KMS-11 (cell line): ENCODE measurements at regions not wholly inside any gene's neighbourhood (a gene's known extent, or its start where the extent isn't known, plus 50 kb on each side); places are given as distances from the start of the nearest gene placed in this dataset.

Source experiments
- H2AFZ ChIP-seq: fragments of 200-600 bp; sonication (generic); 2 replicates; pipeline ENCODE4 v1.6.1; 2016; ENCODE audit warnings: antibody characterized with exemption, mixed run types, low read depth
- H3K27ac ChIP-seq: fragments of 200-600 bp; sonication (generic); 2 replicates; pipeline ENCODE4 v1.6.1; 2016; ENCODE audit warnings: mild to moderate bottlenecking, mixed run types
- H3K27me3 ChIP-seq: fragments of 200-600 bp; sonication (generic); 2 replicates; pipeline ENCODE4 v1.6.1; 2017; ENCODE audit warnings: mild to moderate bottlenecking, low read depth, mixed run types, moderate library complexity; ENCODE audit not compliant: insufficient read depth
- H3K36me3 ChIP-seq: fragments of 200-600 bp; sonication (generic); 2 replicates; pipeline ENCODE4 v1.6.1; 2017; ENCODE audit warnings: mild to moderate bottlenecking, mixed run types; ENCODE audit not compliant: insufficient read depth
- H3K4me1 ChIP-seq: fragments of 200-600 bp; sonication (generic); 2 replicates; pipeline ENCODE4 v1.6.1; 2016; ENCODE audit warnings: mild to moderate bottlenecking, low read depth, mixed run types; ENCODE audit not compliant: poor library complexity, severe bottlenecking
- H3K4me2 ChIP-seq: fragments of 200-600 bp; sonication (generic); 2 replicates; pipeline ENCODE4 v1.7.0; 2016; ENCODE audit warnings: mild to moderate bottlenecking, mixed run types
- H3K4me3 ChIP-seq: fragments of 200-600 bp; sonication (generic); IDR thresholded peaks from 2 replicates; pipeline ENCODE4 v1.6.1; 2017; ENCODE audit warnings: low read depth, low read length, mixed read lengths; ENCODE audit not compliant: insufficient read depth
- H3K79me2 ChIP-seq: fragments of 200-600 bp; sonication (generic); 2 replicates; pipeline ENCODE4 v1.6.1; 2016; ENCODE audit warnings: low read depth, mixed run types; ENCODE audit not compliant: insufficient read depth
- H3K9ac ChIP-seq: fragments of 200-600 bp; sonication (generic); 2 replicates; pipeline ENCODE4 v1.6.1; 2016; ENCODE audit warnings: mild to moderate bottlenecking, mixed run types
- H4K20me1 ChIP-seq: fragments of 200-600 bp; sonication (generic); 2 replicates; pipeline ENCODE4 v1.6.1; 2016; ENCODE audit warnings: mild to moderate bottlenecking, mixed run types; ENCODE audit not compliant: insufficient read depth
- TF ChIP-seq, protein P1 (sequence below): fragments of 200-600 bp; sonication (generic); conservative IDR thresholded peaks from 2 replicates; pipeline ENCODE4 v1.6.1; 2017; ENCODE audit warnings: low read depth, mild to moderate bottlenecking, antibody characterized with exemption, low read length, moderate library complexity, mixed read lengths

GRCh38 chr6:71642793-71643192 is 243.6 kb upstream of the RIMS1 start:
- no peak overlapping the region for H3K4me2 ChIP-seq
- no peak overlapping the region for H3K4me3 ChIP-seq
- no peak overlapping the region for H2AFZ ChIP-seq
- no peaks in the 10 kb centered on the region for H3K79me2 ChIP-seq
- H3K4me1 ChIP-seq = no peaks in the 10 kb centered on the region
- H3K27me3 ChIP-seq = no peaks in the 10 kb centered on the region
- no peaks in the 10 kb centered on the region for H3K36me3 ChIP-seq
- TF ChIP-seq, protein P1, sequence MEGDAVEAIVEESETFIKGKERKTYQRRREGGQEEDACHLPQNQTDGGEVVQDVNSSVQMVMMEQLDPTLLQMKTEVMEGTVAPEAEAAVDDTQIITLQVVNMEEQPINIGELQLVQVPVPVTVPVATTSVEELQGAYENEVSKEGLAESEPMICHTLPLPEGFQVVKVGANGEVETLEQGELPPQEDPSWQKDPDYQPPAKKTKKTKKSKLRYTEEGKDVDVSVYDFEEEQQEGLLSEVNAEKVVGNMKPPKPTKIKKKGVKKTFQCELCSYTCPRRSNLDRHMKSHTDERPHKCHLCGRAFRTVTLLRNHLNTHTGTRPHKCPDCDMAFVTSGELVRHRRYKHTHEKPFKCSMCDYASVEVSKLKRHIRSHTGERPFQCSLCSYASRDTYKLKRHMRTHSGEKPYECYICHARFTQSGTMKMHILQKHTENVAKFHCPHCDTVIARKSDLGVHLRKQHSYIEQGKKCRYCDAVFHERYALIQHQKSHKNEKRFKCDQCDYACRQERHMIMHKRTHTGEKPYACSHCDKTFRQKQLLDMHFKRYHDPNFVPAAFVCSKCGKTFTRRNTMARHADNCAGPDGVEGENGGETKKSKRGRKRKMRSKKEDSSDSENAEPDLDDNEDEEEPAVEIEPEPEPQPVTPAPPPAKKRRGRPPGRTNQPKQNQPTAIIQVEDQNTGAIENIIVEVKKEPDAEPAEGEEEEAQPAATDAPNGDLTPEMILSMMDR = no peak
- H3K27ac ChIP-seq = no peak overlapping the region
- no peak overlapping the region for H3K9ac ChIP-seq
- no peaks in the 10 kb centered on the region for H4K20me1 ChIP-seq

- Histone ChIP-seq H3K79me2 (no peaks in the 10 kb centered on the region), H3K27me3 (no peaks in the 10 kb centered on the region), H3K4me1 (no peaks in the 10 kb centered on the region), H3K4me3 (no peak overlapping the region), H2AFZ (no peak overlapping the region), H4K20me1 (no peaks in the 10 kb centered on the region), H3K4me2 (no peak overlapping the region), H3K9ac (no peak overlapping the region), H3K36me3 (no peaks in the 10 kb centered on the region), H3K27ac (no peak overlapping the region)
- TF ChIP-seq, protein P1 = no peak
Measured at GRCh38 chr6:71645299-71645698, 241.1 kb upstream of the RIMS1 start.

GRCh38 chr6:71649915-71650314 is 236.4 kb upstream of the RIMS1 start:
- Histone ChIP-seq H3K4me3 (no peak overlapping the region), H3K4me1 (no peaks in the 10 kb centered on the region), H4K20me1 (no peaks in the 10 kb centered on the region), H3K27ac (no peak overlapping the region), H2AFZ (no peak overlapping the region), H3K36me3 (no peaks in the 10 kb centered on the region), H3K27me3 (no peaks in the 10 kb centered on the region), H3K79me2 (no peaks in the 10 kb centered on the region), H3K9ac (no peak overlapping the region), H3K4me2 (no peak overlapping the region)
- TF ChIP-seq, protein P1 = no peak

DNA sequence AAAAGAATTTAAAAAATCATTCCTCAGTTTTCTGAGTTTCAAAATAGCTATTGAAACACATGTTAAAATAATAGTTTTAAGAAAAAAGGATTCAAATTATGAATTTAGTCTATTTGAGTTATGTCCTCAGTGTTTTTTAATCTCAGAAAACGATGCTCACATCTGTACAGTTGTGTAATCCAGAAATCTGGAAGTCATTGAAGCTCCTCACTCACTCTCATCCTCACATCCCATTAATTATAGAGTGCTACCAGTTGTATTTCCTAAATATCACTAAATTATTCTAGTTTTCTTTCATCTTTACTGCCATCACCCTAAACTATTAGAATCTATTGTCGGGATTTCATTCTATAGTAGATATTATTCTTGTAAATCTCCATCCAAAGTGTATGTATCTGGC is 234.7 kb upstream of the RIMS1 start:
- no peak overlapping the region for H3K4me2 ChIP-seq
- no peaks in the 10 kb centered on the region for H3K4me1 ChIP-seq
- no peak overlapping the region for H3K4me3 ChIP-seq
- no peak overlapping the region for H3K9ac ChIP-seq
- H3K79me2 ChIP-seq = no peaks in the 10 kb centered on the region
- no peak overlapping the region for H3K27ac ChIP-seq
- no peak overlapping the region for H2AFZ ChIP-seq
- TF ChIP-seq, protein P1 = no peak
- H3K36me3 ChIP-seq = no peaks in the 10 kb centered on the region
- H3K27me3 ChIP-seq = no peaks in the 10 kb centered on the region
- no peaks in the 10 kb centered on the region for H4K20me1 ChIP-seq
